Lower leg skin (tissue), 4 donors: ENCODE measurements at regions not wholly inside any gene's neighbourhood (a gene's known extent, or its start where the extent isn't known, plus 50 kb on each side); places are given as distances from the start of the nearest gene placed in this dataset.

Experiments used
- DNase-seq, 2 donors: peaks; one replicate each; pipeline ENCODE4 v3.0.0-alpha.2; 2019; ENCODE audit warnings: low spot score in 2 of 2
- H3K4me3 ChIP-seq: fragments of 200-600 bp; sonication (generic); 2 replicates; pipeline ENCODE4 v1.5.1; 2017; ENCODE audit warnings: mild to moderate bottlenecking, low read depth; ENCODE audit not compliant: poor library complexity, severe bottlenecking
- CTCF ChIP-seq, 3 donors: fragments of 450-650 bp; IDR thresholded peaks; one replicate each; pipeline ENCODE4 v1.5.1; 2016; ENCODE audit warnings: antibody characterized with exemption in 3 of 3, mild to moderate bottlenecking in 3 of 3, moderate library complexity in 2 of 3
- POLR2A ChIP-seq, 2 donors: fragments of 450-650 bp; IDR thresholded peaks; one replicate each; pipeline ENCODE4 v1.6.1; 2016 to 2017; ENCODE audit warnings: antibody characterized with exemption in 2 of 2, mild to moderate bottlenecking in 1 of 2, moderate library complexity in 1 of 2
- WGBS, 2 donors: methylation state at CpG; one replicate each; pipeline ENCODE4 v1.1.5; 2018; 5-methylcytosine and 5-hydroxymethylcytosine counted together
- intact Hi-C: fragments of 100-400 bp; cut with DNase I; formaldehyde crosslinking; loops from one replicate; pipeline ENCODE4 v1.15.0; 2023; ENCODE audit warnings: low total_unique reads

GRCh38 chr6:85749236-85749635 is 106.5 kb upstream of the SYNCRIP start:
- TF ChIP-seq CTCF (IDR thresholded peaks at IDR 0.05) (no peak), POLR2A (IDR thresholded peaks at IDR 0.05) (no peak)
- WGBS, 2 donors = 85 to 88% methylated on average over 4 of the region's 4 CpGs
- intact Hi-C loops = no loop called here
- no peak overlapping the region for H3K4me3 ChIP-seq
- no peak for DNase-seq

GRCh38 chr6:85747666-85748065 is 105.0 kb upstream of the SYNCRIP start:
- intact Hi-C loops = no loop called here
- DNase-seq = no peak
- TF ChIP-seq CTCF (IDR thresholded peaks at IDR 0.05) (no peak), POLR2A (IDR thresholded peaks at IDR 0.05) (no peak)
- WGBS, 2 donors = 73 to 83% methylated on average over 1 of the region's 1 CpG
- no peak overlapping the region for H3K4me3 ChIP-seq

- intact Hi-C loops = no loop called here
- no peak overlapping the region for H3K4me3 ChIP-seq
- DNase-seq = no peak
- no peak for TF ChIP-seq POLR2A (IDR thresholded peaks at IDR 0.05)
- no peak for TF ChIP-seq CTCF (IDR thresholded peaks at IDR 0.05)
Measured at GRCh38 chr6:85747093-85747492, 104.4 kb upstream of the SYNCRIP start.

GRCh38 chr6:85744433-85744970 is 101.8 kb upstream of the SYNCRIP start:
- intact Hi-C loops = no loop called here
- no peak overlapping the region for H3K4me3 ChIP-seq
- no peak for DNase-seq
- WGBS, 2 donors = 74 to 85% methylated on average over 3 to 4 of the region's 4 CpGs
- TF ChIP-seq POLR2A (IDR thresholded peaks at IDR 0.05) (no peak), CTCF (IDR thresholded peaks at IDR 0.05) (no peak)

- no peak for TF ChIP-seq CTCF (IDR thresholded peaks at IDR 0.05)
- no peak for TF ChIP-seq POLR2A (IDR thresholded peaks at IDR 0.05)
- DNase-seq = no peak
- intact Hi-C loops = no loop called here
- H3K4me3 ChIP-seq = no peak overlapping the region
Measured at GRCh38 chr6:85726206-85726605, 83.5 kb upstream of the SYNCRIP start.

GRCh38 chr6:85715797-85716196 is 73.1 kb upstream of the SYNCRIP start:
- no peak for DNase-seq
- intact Hi-C loops = no loop called here
- TF ChIP-seq POLR2A (IDR thresholded peaks at IDR 0.05) = no peak
- TF ChIP-seq CTCF (IDR thresholded peaks at IDR 0.05) = no peak
- no peak overlapping the region for H3K4me3 ChIP-seq
